ENCODE measurements at regions not wholly inside any gene's neighbourhood (a gene's known extent, or its start where the extent isn't known, plus 50 kb on each side); places are given as distances from the start of the nearest gene placed in this dataset.

DNA sequence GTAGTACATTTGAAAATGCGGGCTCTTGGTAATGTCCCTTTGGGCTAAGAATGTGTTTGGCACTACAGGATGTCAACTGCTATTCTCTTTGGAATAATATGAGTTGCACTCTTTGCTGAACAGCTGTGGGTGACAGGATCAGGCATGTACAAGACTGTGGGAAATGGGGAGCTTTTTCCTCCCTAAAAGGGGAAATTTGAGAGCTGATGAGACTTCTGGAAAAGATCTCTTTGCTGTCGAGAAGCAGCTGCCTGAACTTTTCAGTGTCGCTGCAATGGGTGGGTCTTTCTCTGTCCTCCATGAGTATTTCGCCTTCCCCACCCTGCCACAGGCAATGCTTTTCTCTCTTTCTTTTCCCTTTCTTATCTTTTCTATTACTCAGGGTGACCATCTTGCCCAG lies 762.2 kb upstream of the GCFC2 start:
- TF ChIP-seq POLR2A (IDR thresholded peaks at IDR 0.05; ENCODE audit: low read length): no peak
- no peak for TF ChIP-seq GATA1 (IDR thresholded peaks at IDR 0.05; ENCODE audit: low read depth, low read length)

Measured in erythroblast (primary cell).